Urothelium cell line (cell line): ENCODE measurements at regions not wholly inside any gene's neighbourhood (a gene's known extent, or its start where the extent isn't known, plus 50 kb on each side); places are given as distances from the start of the nearest gene placed in this dataset.

ENCODE experiments used
- DNase-seq: peaks from one replicate; pipeline ENCODE4 v3.0.0; 2011; ENCODE audit warnings: low spot score, mixed read lengths
- FAIRE-seq: peaks from 2 replicates; lab custom pipeline; 2011; peaks lifted over from hg19 to GRCh38; lab: Jason Lieb, UNC

DNA sequence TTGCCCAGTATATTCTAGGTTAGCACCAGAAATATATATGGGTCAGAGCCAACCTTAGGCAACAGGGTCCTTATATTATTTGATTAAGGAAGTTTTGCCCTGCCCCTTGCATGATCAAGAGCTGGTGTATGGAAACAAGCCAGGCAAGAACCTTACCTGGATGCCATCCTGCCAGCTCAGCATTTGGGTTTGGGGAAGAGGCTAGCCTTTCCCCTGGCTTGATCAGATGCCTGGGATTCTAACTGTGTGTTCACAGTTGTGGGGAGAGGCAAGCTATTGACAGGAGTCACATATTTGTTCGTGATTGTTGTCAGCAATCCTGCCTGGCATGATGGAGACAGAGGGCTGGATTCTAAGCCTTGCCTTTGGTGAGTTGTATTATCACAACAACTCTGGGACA lies 260.0 kb upstream of the DACH1 start:
- no peak for FAIRE-seq

DNA sequence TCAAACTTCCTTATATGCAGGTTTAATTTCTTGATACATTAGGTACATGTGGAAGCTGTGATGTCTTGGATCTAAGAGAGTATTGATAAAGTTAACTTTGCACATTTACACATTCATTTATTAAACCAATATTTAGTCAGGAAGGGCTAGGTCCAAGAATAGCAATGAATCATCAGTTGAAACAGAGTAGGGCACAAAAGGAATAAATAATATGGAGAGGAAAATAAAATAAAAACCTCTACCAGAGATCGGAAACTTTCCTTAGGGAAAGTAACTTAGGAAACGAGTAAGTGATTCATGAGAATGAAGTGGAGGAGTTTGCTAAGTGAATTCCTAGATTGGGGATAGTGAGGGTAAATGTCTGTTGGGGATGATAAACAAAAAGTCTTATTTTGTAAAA lies 259.4 kb upstream of the DACH1 start:
- DNase-seq (no peak), FAIRE-seq (no peak)

More for the DNA sequence above, 260.0 kb upstream of the DACH1 start:
- no peak for DNase-seq

DNA sequence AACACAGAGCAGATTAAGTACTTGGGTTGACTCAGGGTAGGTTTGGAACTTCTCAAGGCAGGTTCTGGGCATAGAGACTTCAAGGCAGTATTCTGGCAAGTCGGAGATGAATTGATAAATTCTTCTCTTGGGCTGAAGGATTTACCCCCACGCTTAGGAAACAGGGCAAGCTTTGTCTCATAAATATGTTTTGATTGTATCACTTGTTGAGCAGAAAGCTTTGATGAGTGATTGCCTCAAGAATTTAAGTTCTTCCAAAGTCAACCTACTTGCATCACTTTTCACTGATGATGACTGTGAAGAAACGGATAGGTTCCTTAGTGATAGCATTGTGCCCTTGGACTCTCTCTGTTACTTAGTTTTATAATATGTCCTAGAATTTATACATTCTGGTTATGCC lies 258.6 kb upstream of the DACH1 start:
- peak; percentile 4 for DNase-seq
- FAIRE-seq = no peak

DNA sequence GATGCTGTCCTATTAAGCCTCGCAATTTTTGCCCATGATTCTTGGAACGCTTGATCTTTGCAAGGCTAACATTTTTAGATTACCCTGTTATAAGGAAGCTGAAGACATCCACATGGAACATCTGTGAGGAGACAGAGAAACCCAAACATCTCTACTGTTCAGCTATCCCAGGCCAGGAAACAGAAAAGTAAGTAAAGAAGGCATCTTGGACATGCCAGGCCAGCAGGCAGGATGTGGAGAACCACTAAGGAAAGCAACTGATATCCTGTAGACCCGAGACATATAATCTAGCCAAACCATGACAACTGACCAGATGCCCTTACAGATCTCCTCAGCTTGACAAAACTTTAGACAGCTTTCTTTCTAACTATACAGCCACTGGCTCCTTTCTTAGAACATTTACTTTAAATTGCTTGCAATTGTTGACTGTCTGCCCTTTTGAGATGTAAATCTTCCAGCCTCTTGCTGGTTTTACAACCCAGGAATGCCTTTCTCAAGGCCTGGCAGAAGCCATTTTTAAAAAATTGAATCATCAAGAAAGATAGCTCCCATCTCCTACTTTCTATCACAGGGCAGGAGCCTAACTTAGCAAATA lies 255.8 kb upstream of the DACH1 start:
- no peak for DNase-seq
- no peak for FAIRE-seq

DNA sequence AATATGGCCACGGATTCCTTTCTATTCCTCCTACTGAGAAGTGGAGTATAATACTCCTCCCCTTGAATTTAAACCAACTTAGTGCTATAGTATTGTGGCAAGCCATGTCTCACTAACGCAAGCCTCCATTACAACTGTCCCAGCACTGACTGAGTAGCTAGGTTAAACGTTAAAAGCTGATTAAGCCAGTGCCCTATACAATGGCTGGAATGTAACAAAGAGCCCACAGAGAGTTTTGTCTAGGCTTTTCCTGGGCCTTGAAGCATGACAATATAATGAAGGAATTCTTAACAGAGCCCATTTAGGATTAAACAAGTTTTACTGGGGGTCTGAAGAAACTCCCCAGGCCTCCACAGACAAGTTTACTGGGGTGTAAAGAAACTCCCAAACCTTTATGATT lies 254.5 kb upstream of the DACH1 start:
- DNase-seq (no peak), FAIRE-seq (no peak)

DNA sequence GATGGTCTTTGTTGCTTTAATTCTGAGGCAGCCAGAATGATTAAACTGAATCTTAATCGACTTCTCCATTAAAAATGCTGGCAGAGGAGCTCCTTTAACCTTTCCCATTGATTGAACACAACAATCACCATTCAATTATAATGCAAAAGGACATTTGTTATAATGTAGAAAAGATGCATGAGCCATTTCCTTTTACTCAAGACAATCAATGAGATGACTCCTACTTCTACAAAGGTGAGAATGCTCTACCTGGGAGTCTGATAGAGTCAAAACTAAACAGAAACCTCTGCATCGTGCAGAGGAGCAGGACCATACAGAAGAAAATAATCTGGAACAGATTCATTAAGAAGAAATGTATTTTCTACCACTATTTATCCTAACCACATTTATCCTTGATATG lies 253.6 kb upstream of the DACH1 start:
- DNase-seq (no peak), FAIRE-seq (no peak)

DNA sequence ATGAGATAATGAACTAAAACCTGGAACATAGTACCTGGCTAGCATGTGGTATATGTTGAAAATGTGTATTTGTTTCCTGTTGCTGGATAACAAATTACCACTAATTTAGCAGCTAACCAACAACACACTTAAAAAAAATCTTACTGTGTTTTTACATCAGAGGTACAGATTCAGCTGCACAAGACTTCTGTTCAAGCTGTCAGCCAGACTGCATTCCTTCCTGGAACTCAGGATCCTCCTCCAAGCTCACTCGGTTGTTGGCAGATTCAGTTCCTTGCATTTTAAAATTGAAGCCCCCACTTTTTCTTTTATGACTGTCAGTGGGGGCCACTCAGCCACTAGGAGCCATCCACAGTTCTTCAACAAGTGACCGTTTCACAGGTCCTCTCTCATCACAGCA lies 246.9 kb upstream of the DACH1 start:
- DNase-seq (no peak), FAIRE-seq (no peak)

DNA sequence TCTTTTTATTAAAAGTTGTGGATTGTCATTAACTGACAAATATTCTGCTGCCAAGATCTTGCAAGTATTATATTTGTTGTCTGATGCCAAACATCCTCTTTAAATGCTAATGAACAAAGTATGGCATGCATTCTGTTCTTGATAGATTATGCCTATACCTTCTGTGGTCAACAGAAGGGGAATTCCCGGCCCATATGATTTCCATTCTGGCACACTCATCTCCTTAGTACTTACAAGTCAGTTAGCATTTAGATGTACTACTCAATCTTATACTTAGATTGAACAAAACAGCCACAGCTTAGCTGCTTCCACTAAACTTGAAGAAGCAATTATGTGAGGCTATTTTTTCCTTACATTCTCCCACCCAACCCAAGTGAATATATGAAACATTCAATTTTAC lies 246.1 kb upstream of the DACH1 start:
- no peak for FAIRE-seq

DNA sequence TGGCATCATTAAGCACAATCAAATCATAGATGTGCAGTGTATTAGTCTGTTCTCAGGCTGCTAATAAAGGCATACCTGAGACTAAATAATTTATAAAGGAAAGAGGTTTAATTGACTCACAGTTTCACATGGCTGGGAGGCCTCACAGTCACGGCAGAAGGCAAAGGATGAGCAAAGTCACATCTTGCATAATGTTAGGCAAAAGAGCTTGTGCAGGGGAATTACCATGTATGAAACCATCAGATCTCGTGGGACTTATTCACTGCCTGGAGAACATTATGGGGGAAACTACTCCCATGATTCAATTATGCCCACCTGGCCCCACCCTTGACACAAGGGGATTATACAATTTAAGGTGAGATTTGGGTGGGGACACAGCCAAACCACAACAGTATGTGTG lies 245.2 kb upstream of the DACH1 start:
- FAIRE-seq = no peak
- DNase-seq = no peak

More for the DNA sequence above, 246.1 kb upstream of the DACH1 start:
- DNase-seq = no peak

DNA sequence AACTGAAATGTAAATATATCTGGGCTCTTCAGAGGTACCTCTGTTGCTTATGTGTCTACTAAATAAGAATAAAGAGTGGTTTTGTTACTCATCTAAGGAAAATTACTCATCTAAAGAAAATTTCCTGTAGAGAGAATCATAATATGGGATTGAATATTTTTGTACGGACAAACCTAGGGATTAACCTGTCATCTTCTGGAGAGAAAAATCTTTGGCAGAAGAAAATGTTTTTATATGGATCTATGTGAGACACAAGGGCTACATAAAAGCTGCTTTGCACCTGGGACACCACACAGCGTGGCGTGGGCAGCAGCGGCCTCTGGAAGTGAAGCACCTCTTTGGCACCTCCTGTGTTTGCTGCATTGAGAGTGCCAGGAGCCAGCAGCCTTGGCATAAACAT lies 242.9 kb upstream of the DACH1 start:
- no peak for FAIRE-seq
- DNase-seq = peak; percentile 6

DNA sequence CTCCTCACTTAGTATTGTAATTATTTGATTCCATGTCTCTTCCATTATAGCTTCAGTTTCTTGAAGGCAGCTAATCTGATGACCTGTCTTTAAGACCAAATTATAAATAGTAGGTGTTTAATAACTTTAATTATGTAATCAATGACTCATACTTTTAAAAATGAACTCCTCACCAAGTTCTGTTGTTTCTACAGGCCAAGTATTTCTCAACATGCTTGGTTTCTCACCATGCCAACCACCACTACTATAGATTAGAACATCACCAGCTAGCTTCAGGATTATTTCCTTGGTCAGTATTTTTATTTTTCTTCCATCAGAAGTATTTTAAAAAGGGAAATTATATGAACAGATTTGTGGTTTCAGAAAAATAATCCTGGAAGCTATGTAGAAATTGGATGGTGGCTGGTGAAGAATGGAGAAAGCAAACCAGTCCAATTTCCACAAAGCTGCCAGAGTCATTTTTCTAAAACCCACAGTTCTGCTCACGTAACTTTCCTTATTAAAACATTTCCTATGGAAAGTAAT lies 237.7 kb upstream of the DACH1 start:
- FAIRE-seq = no peak
- DNase-seq = no peak

DNA sequence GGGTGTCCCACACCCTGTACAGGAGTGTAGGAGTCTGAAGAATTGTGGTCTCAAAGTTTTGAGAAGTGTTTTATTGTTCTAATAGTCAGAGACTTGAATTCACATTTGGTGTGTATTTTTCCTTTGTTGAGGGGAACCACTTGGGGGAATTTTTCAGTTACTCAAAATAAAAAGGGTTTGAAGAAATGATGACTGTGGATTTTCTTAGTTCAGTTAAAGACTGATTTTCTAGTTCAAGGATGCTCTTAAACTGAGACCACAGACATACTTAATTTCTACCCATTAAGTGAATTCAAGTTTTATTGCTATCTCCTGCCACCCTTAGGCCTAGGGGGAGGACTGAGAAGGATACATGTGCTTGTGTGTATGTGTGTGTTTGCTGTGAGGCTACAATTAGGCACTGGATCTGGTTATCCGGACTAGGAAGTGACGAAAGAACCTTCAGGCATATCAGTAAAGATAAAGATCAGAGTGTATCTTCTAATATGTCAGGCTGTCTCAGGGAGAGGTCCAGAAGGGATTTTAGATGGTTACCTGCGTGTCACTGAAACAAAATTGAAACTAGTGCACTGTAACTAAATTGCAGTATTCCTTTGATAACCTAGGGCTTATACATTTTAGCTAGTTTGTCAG lies 234.9 kb upstream of the DACH1 start:
- DNase-seq (no peak), FAIRE-seq (no peak)

DNA sequence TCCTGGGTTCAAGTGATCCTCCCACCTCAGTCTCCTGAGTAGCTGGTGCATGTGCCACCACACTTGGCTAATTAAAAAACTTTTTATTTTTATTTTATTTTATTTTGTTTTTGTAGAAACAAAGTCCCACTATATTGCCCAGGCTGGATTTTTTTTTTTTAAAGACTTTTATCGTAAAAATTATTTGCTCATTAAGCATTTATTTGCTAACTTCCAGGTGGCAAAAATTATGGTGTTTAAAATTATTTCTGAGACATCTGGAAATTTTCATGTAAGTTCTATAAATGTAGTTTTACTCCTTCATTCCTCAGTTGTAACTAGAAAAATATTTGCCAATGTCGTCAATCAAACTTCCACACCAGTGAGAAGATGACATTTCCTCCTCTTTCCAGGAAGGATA lies 233.3 kb upstream of the DACH1 start:
- no peak for FAIRE-seq
- DNase-seq = no peak

DNA sequence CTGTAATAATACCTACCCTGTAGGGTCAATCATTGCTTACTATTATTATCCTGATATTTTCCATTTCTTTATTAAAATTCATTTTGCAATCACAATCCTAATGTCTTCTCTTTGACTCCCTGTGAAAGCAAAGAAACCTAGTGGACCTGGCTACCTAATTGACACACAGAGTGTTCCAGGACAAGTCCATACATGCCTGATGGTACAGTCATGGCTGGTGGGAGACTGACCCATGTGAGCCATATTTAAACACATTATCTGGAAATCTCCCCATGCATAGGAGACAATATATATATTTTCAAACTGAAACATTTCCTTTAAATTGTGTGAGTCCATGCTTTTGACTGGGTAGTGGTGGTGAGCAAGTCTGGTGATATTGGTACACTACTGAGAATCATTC lies 230.6 kb upstream of the DACH1 start:
- FAIRE-seq (no peak), DNase-seq (no peak)

DNA sequence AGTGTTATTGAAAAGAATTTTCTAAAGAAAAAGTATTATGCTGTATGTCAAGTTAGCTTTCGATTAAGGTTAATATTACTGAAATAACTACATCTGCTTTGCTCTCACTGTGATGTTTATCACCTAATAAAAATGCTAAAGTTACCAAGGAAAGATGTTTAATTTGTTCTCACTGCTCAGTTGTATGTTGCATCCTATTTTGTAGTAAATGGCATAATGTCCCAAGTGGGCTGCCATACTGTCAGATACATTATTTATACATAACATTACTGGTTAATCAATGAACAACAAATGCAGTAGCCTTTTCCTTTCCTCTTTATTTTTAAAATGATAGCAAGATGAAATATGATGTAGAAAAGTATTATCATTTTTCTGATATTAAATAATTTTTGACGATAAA lies 226.3 kb upstream of the DACH1 start:
- no peak for FAIRE-seq
- DNase-seq = no peak

DNA sequence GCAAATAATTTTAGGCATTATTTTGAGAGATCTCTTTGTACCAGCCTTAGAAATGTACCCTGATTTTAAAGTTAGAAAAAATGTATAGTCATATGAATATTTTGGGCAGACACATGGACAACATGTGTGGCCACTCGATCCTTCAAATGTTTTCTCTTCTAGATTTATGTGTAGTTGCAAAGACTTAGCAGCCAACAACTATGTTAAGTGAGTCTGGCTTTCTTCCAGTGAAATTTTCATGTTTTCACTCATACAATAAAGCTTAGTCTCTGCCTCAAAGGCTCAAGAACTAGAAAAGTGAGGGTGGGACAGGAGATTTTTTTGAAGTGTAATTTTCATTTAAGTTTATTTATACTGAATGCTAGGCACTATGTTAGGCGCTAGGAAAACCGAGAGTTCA lies 207.7 kb upstream of the DACH1 start:
- no peak for FAIRE-seq
- no peak for DNase-seq

DNA sequence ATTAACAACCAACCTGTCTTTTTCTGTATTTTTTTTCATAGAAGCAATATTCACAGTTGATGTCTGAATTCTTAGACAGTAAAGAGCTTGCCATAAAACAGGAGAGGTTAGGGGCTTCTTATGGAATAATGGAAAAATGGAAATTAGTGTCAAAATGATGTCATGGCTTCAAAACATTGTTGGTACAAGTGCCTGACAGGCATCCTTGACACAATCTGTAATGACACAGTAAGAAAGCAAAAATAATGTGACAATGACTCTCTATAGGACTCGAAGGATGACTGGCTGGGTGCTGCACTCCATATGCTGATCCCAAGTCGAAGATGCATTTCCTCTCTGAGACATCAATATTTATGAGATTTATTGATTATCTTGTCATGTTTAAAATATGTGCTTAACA lies 205.3 kb upstream of the DACH1 start:
- DNase-seq = no peak
- FAIRE-seq = no peak

DNA sequence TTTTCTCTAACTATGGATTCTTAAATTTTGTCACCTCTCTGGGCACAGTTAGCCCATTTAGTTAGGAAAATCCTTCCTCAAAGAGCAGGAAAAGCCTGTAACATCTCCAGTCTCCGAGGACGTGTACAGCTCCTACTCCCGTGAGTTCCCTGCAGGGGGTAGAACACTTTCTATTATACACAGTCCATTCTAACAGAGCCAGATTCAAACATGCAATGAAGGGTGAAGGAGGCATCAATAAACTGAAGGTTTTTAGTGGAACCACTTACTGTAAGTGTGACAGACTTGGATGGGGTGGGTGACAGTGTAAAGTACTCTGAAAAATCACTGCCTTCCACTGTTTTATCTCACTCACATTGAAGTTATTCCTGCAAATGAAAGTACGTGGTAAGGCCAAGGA lies 204.7 kb upstream of the DACH1 start:
- FAIRE-seq (no peak), DNase-seq (no peak)

DNA sequence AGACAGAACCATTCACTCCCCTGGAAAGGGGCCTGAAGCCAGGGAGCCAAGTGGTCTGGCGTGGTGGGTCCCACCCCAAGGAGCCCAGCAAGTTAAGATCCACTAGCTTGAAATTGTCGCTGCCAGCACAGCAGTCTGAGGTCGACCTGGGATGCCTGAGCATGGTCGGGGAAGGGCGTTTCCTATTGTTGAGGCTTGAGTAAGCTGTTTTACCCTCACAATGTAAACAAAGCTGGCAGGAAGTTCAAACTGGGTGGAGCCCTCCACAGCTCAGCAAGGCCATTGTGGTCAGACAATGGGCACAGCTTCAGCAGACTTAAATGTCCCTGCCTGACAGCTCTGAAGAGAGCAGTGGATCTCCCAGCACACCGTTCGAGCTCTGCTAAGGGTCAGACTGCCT lies 195.6 kb upstream of the DACH1 start:
- FAIRE-seq = no peak
- peak; percentile 4 for DNase-seq

DNA sequence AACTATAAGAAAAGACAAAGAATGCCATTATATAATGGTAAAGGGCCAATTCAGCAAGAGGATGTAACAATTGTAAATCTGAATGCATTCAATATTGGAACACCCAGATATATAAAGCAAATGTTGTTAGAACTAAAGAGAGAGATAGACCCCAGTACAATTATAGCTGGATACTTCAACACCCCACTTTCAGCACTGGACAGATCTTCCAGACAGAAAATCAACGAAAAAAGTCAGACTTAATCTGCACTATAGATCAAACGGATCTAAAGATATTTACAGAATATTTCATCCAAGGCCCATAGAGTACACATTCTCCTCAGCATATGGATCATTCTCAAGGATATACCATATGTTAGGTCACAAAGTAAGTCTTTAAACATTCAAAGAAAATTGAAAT lies 194.6 kb upstream of the DACH1 start:
- DNase-seq = no peak
- no peak for FAIRE-seq

DNA sequence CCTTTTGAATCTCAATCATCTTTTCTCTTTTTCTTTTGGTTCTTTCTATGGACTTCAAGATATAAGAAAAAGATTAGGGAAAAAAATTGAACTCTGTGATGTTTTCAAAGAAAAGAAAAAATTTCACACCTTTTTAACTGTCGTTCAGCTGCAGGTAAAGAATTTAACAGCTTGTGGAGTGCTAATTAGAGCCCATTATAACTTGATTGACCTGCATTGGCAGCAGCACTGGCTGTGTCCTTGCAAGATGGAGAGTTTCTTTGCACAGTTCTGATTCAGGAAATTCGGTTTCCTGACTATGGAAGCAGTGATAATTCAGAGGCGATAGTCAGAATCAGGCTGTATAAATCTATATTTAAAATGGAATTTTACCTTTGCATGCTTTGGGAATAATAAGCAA lies 183.2 kb upstream of the DACH1 start:
- FAIRE-seq (no peak), DNase-seq (no peak)

DNA sequence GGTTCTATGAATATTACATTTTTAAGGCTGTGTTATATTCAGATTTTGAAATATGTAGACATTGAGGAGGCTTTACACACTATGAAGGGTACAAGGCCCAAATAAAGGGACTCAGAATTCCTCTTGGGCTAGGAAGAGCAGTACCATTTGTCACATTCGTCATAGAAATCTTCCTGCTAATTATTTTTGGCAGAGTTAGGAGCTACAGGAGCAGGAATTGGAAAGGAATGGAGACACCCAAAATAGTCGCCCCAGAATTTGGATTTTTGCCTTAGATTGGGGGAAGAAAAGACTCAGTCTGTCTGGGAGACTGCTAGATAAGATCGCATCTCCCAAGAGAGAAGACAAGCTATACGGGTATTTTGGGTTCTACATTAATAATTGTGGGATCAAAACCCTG lies 176.4 kb upstream of the DACH1 start:
- no peak for DNase-seq
- no peak for FAIRE-seq

DNA sequence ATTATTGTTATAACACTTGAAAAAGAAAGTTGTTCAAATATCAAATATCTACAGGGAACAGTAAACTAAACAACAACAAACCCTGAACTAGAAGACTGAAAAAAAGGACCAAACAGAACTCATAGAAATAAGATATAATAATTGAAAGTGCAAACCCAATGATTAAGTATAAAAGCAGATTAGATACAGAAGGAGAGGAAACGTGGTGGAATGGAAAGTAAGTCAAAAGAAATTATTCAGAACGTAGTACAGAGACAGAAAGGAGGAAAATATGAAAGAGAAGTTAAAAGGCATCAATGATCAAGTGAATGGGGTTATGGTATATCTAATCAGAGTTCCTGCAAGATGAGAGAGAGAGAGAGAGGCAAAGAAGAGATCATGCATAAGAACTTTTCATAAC lies 174.2 kb upstream of the DACH1 start:
- FAIRE-seq (no peak), DNase-seq (no peak)
